Panc1 (cell line): ENCODE measurements at regions not wholly inside any gene's neighbourhood (a gene's known extent, or its start where the extent isn't known, plus 50 kb on each side); places are given as distances from the start of the nearest gene placed in this dataset.

Experiments
- CTCF ChIP-seq: fragments of 450-650 bp; IDR thresholded peaks from 2 replicates; pipeline ENCODE4 v1.5.1; 2017; ENCODE audit warnings: mild to moderate bottlenecking
- POLR2AphosphoS5 ChIP-seq: IDR thresholded peaks from 2 replicates; pipeline ENCODE4 v1.6.1; 2012; ENCODE audit warnings: mild to moderate bottlenecking, low read depth, low read length, moderate library complexity
- REST ChIP-seq, 2 experiments: IDR thresholded peaks; 2 replicates each; pipeline ENCODE4 v1.6.1; 2011 to 2012; ENCODE audit warnings: low read depth in 2 of 2, control low read depth in 1 of 2, low read length in 1 of 2, mild to moderate bottlenecking in 1 of 2, moderate library complexity in 1 of 2; ENCODE audit not compliant: insufficient read depth in 1 of 2
- SIN3A ChIP-seq: IDR thresholded peaks from 2 replicates; pipeline ENCODE4 v1.6.1; 2012; ENCODE audit warnings: low read depth, mild to moderate bottlenecking, low read length, moderate library complexity, borderline replicate concordance; ENCODE audit not compliant: insufficient read depth
- TCF7L2 ChIP-seq: IDR thresholded peaks from 2 replicates; pipeline ENCODE4 v1.6.1; 2011; ENCODE audit warnings: mild to moderate bottlenecking, low read depth, low read length, inconsistent platforms

GRCh38 chr12:90390947-90391346 lies 564.0 kb downstream of the CCER1 start:
- no peak for TF ChIP-seq CTCF
- TF ChIP-seq POLR2AphosphoS5 = no peak
- TF ChIP-seq REST (IDR thresholded peaks at IDR 0.05; ENCODE audit: insufficient read depth in 1 of 2, low read depth in 2 of 2, low read length in 1 of 2) = no peak
- TF ChIP-seq SIN3A = no peak
- TF ChIP-seq TCF7L2 = no peak
